ENCODE measurements at regions not wholly inside any gene's neighbourhood (a gene's known extent, or its start where the extent isn't known, plus 50 kb on each side); places are given as distances from the start of the nearest gene placed in this dataset.

- Histone ChIP-seq H3K4me3 (no peak overlapping the region), H3K4me2 (no peak overlapping the region), H3K27ac (no peak overlapping the region), H3K4me1 (no peaks in the 10 kb centered on the region), H3K9me3 (no peaks in the 10 kb centered on the region)
- CTCF ChIA-PET = interaction anchor here (1.1 kb wide), 1 partner anchor 330 kb away, joined by 4 read pairs; no protein-coding TSS in a partner anchor
- FAIRE-seq = no peak
- 39% methylated on average over 8 of the region's 10 CpGs for WGBS (ENCODE audit: missing lambda C conversion rate)
- TF ChIP-seq HOXB5 (CRISPR knock-in tag; IDR thresholded peaks at IDR 0.05) = no peak
- POLR2A ChIA-PET = no interaction called here
- DNase-seq (ENCODE audit: low read depth in 1 of 2, low spot score in 1 of 2) = no peak
- ATAC-seq = no peak
Measured at GRCh38 chr1:30378003-30378596, 345.3 kb downstream of the MATN1 start.

GRCh38 chr1:30377230-30378002, 346.0 kb downstream of the MATN1 start:
- 24% methylated on average over 6 of the region's 11 CpGs for WGBS (ENCODE audit: missing lambda C conversion rate)
- Histone ChIP-seq H3K9me3 (no peaks in the 10 kb centered on the region), H3K4me2 (no peak overlapping the region), H3K4me1 (no peaks in the 10 kb centered on the region), H3K27ac (no peak overlapping the region), H3K4me3 (no peak overlapping the region)
- FAIRE-seq = no peak
- ChIA-PET CTCF (interaction anchor here (1.1 kb wide), 1 partner anchor 330 kb away, joined by 4 read pairs; no protein-coding TSS in a partner anchor), POLR2A (no interaction called here)
- no peak for DNase-seq (ENCODE audit: low read depth in 1 of 2, low spot score in 1 of 2)
- ATAC-seq = no peak
- TF ChIP-seq RFX5 (IDR thresholded peaks at IDR 0.05) (no peak), FOSL2 (IDR thresholded peaks at IDR 0.05) (no peak), FOSL2 (CRISPR knock-in tag; IDR thresholded peaks at IDR 0.05) (no peak), KDM5A (IDR thresholded peaks at IDR 0.05) (no peak), SREBF2 (IDR thresholded peaks at IDR 0.05) (no peak), CBX2 (IDR thresholded peaks at IDR 0.05; ENCODE audit: borderline replicate concordance, low read depth) (no peak), HOXB13 (CRISPR knock-in tag; IDR thresholded peaks at IDR 0.05; ENCODE audit: low read depth) (no peak), RARB (CRISPR knock-in tag; IDR thresholded peaks at IDR 0.05) (no peak)

- H3K4me3 ChIP-seq = no peak overlapping the region
- POLR2A ChIA-PET = no interaction called here
- ATAC-seq (no peak), DNase-seq (ENCODE audit: low read depth in 1 of 2, low spot score in 1 of 2) (no peak), FAIRE-seq (no peak)
- TF ChIP-seq RAD21 (conservative IDR thresholded peaks at IDR 0.05 in 1 of 2, IDR thresholded peaks at IDR 0.05 in 1 of 2) (no peak), FOSB (CRISPR knock-in tag; IDR thresholded peaks at IDR 0.05) (no peak), HES2 (IDR thresholded peaks at IDR 0.05) (no peak), EHF (CRISPR knock-in tag; IDR thresholded peaks at IDR 0.05) (no peak), RNF2 (IDR thresholded peaks at IDR 0.05; ENCODE audit: borderline replicate concordance, low read depth) (no peak), CTCF (IDR thresholded peaks at IDR 0.05) (no peak), ZC3H11A (IDR thresholded peaks at IDR 0.05) (no peak), POLR2A (IDR thresholded peaks at IDR 0.05; ENCODE audit: low read length) (no peak), HOXB5 (CRISPR knock-in tag; IDR thresholded peaks at IDR 0.05) (no peak), KDM5A (IDR thresholded peaks at IDR 0.05) (no peak), HEYL (CRISPR knock-in tag; IDR thresholded peaks at IDR 0.05) (no peak), JUN (IDR thresholded peaks at IDR 0.05) (no peak)
- TF ChIP-seq, protein P1, sequence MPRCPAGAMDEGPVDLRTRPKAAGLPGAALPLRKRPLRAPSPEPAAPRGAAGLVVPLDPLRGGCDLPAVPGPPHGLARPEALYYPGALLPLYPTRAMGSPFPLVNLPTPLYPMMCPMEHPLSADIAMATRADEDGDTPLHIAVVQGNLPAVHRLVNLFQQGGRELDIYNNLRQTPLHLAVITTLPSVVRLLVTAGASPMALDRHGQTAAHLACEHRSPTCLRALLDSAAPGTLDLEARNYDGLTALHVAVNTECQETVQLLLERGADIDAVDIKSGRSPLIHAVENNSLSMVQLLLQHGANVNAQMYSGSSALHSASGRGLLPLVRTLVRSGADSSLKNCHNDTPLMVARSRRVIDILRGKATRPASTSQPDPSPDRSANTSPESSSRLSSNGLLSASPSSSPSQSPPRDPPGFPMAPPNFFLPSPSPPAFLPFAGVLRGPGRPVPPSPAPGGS (IDR thresholded peaks at IDR 0.05) = no peak
- TF ChIP-seq, protein P2, sequence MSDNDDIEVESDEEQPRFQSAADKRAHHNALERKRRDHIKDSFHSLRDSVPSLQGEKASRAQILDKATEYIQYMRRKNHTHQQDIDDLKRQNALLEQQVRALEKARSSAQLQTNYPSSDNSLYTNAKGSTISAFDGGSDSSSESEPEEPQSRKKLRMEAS (IDR thresholded peaks at IDR 0.05) = no peak
- WGBS (ENCODE audit: missing lambda C conversion rate) = 40% methylated on average over 7 of the region's 7 CpGs
- CTCF ChIA-PET = no interaction called here
- no peaks in the 10 kb centered on the region for H3K9me3 ChIP-seq
- H3K27ac ChIP-seq = no peak overlapping the region
- H3K4me1 ChIP-seq = no peaks in the 10 kb centered on the region
- H3K4me2 ChIP-seq = no peak overlapping the region
Measured at GRCh38 chr1:30376054-30376697, 347.2 kb downstream of the MATN1 start.
